ENCODE measurements at regions not wholly inside any gene's neighbourhood (a gene's known extent, or its start where the extent isn't known, plus 50 kb on each side); places are given as distances from the start of the nearest gene placed in this dataset.

- DNase-seq, result no peak
These were observed 517.5 kb downstream of the BCL11B start for GRCh38 chr14:98754343-98755020.

GRCh38 chr14:98756749-98757148 lies 515.2 kb downstream of the BCL11B start:
- DNase-seq, result no peak

GRCh38 chr14:98758440-98758839 lies 513.6 kb downstream of the BCL11B start:
- DNase-seq, result no peak

GRCh38 chr14:98761993-98762392 lies 510.0 kb downstream of the BCL11B start:
- no peak for DNase-seq

- no peak for DNase-seq
These were observed 505.2 kb downstream of the BCL11B start for GRCh38 chr14:98766818-98767217.

GRCh38 chr14:98769326-98769725 lies 502.7 kb downstream of the BCL11B start:
- no peak for DNase-seq

GRCh38 chr14:98770151-98770550 lies 501.8 kb downstream of the BCL11B start:
- DNase-seq, result no peak

GRCh38 chr14:98773814-98774213 lies 498.2 kb downstream of the BCL11B start:
- no peak for DNase-seq

GRCh38 chr14:98775892-98776291 lies 496.1 kb downstream of the BCL11B start:
- DNase-seq, result no peak

- DNase-seq, result no peak
These were observed 489.9 kb downstream of the BCL11B start for GRCh38 chr14:98782062-98782461.

- DNase-seq, result no peak
These were observed 486.4 kb downstream of the BCL11B start for GRCh38 chr14:98785578-98785977.

GRCh38 chr14:98786456-98786855 lies 485.5 kb downstream of the BCL11B start:
- no peak for DNase-seq

GRCh38 chr14:98791661-98792060 lies 480.3 kb downstream of the BCL11B start:
- no peak for DNase-seq

- DNase-seq, result no peak
These were observed 479.8 kb downstream of the BCL11B start for GRCh38 chr14:98792171-98792570.

- no peak for DNase-seq
These were observed 473.9 kb downstream of the BCL11B start for GRCh38 chr14:98798099-98798498.

GRCh38 chr14:98799891-98800290 lies 472.1 kb downstream of the BCL11B start:
- DNase-seq, result no peak

GRCh38 chr14:98802044-98802443 lies 470.0 kb downstream of the BCL11B start:
- no peak for DNase-seq

- DNase-seq, result no peak
These were observed 468.8 kb downstream of the BCL11B start for GRCh38 chr14:98803196-98803595.

GRCh38 chr14:98808494-98809407 lies 463.2 kb downstream of the BCL11B start:
- DNase-seq, result no peak

GRCh38 chr14:98816195-98816594 lies 455.8 kb downstream of the BCL11B start:
- no peak for DNase-seq

- DNase-seq, result no peak
These were observed 455.3 kb downstream of the BCL11B start for GRCh38 chr14:98816720-98817119.

GRCh38 chr14:98819132-98819866 lies 452.7 kb downstream of the BCL11B start:
- DNase-seq, result no peak

GRCh38 chr14:98819867-98820206 lies 452.2 kb downstream of the BCL11B start:
- DNase-seq, result no peak

GRCh38 chr14:98822917-98823316 lies 449.1 kb downstream of the BCL11B start:
- DNase-seq, result no peak

Data from OCI-M1 (cell line).